H1 (cell line): ENCODE measurements at regions not wholly inside any gene's neighbourhood (a gene's known extent, or its start where the extent isn't known, plus 50 kb on each side); places are given as distances from the start of the nearest gene placed in this dataset.

Experiments
- CTCF ChIA-PET: fragments of 300-600 bp; sonication (Branson Sonifier 250); formaldehyde crosslinking; loops from one replicate; lab custom pipeline; 2021; ENCODE audit not compliant: partially characterized antibody; lab: Charles Lee
- POLR2A ChIA-PET: fragments of 300-600 bp; sonication (Branson Sonifier 250); formaldehyde crosslinking; loops from one replicate; lab custom pipeline; 2021; ENCODE audit warnings: inconsistent platforms; ENCODE audit not compliant: partially characterized antibody; lab: Charles Lee
- DNase-seq, 2 experiments: peaks; one replicate each; pipeline versions ENCODE4 v3.0.0 to v3.0.0-alpha.2; 2010 to 2022; ENCODE audit warnings: low spot score in 2 of 2, low read depth in 1 of 2, mixed read lengths in 1 of 2
- FAIRE-seq: peaks from 2 replicates; lab custom pipeline; 2011; peaks lifted over from hg19 to GRCh38; lab: Jason Lieb, UNC
- H2AFZ ChIP-seq: 2 replicates; pipeline ENCODE4 v1.8.1; 2012; ENCODE audit warnings: low read length, inconsistent platforms
- H2AK5ac ChIP-seq: 2 replicates; pipeline ENCODE4 v1.6.1; 2013; ENCODE audit warnings: low read depth, low read length
- H2BK120ac ChIP-seq: replicated peaks from 2 replicates; pipeline ENCODE3; 2013; ENCODE audit warnings: low read depth, low read length, inconsistent platforms
- H2BK12ac ChIP-seq: 2 replicates; pipeline ENCODE4 v1.6.1; 2013; ENCODE audit warnings: low read depth, low read length
- H2BK15ac ChIP-seq: 2 replicates; pipeline ENCODE4 v1.6.1; 2013; ENCODE audit warnings: low read length
- H2BK20ac ChIP-seq: 2 replicates; pipeline ENCODE4 v1.6.1; 2013; ENCODE audit warnings: low read length
- H2BK5ac ChIP-seq: 2 replicates; pipeline ENCODE4 v1.6.1; 2013; ENCODE audit warnings: low read depth, low read length
- H3K14ac ChIP-seq: 2 replicates; pipeline ENCODE4 v1.6.1; 2013; ENCODE audit warnings: inconsistent platforms; ENCODE audit not compliant: insufficient read length
- H3K18ac ChIP-seq: 2 replicates; pipeline ENCODE4 v1.6.1; 2013; ENCODE audit warnings: low read length; ENCODE audit errors: extremely low read depth
- H3K23ac ChIP-seq: 2 replicates; pipeline ENCODE4 v1.6.1; 2013; ENCODE audit warnings: inconsistent platforms; ENCODE audit not compliant: insufficient read length
- H3K23me2 ChIP-seq: 2 replicates; pipeline ENCODE4 v1.6.1; 2013; ENCODE audit warnings: low read depth, low read length
- H3K27ac ChIP-seq: 2 replicates; pipeline ENCODE4 v1.6.1; 2011; ENCODE audit warnings: low read depth, low read length, inconsistent platforms
- H3K27me3 ChIP-seq, 4 experiments: replicated peaks in 1 of 4; 1 replicate in 1 of 4; 2 replicates in 3 of 4; pipeline versions ENCODE4 v1.6.1 to v1.8.1; 2011 to 2013; ENCODE audit warnings: low read length in 3 of 4, mild to moderate bottlenecking in 3 of 4, inconsistent platforms in 2 of 4, mixed read lengths in 2 of 4, moderate library complexity in 1 of 4; ENCODE audit not compliant: control insufficient read depth in 3 of 4, insufficient read depth in 3 of 4; ENCODE audit errors: extremely low read depth in 1 of 4
- H3K36me3 ChIP-seq, 4 experiments: 2 replicates each; pipeline versions ENCODE4 v1.6.1 to v1.8.1; 2011 to 2013; ENCODE audit warnings: mild to moderate bottlenecking in 4 of 4, low read length in 3 of 4, moderate library complexity in 2 of 4, control low read depth in 1 of 4, inconsistent platforms in 1 of 4; ENCODE audit not compliant: insufficient read depth in 4 of 4, control insufficient read depth in 2 of 4
- H3K4ac ChIP-seq: replicated peaks from 2 replicates; pipeline ENCODE3; 2013; ENCODE audit warnings: low read length, low read depth, mixed read lengths, inconsistent platforms; ENCODE audit not compliant: insufficient read length
- H3K4me1 ChIP-seq, 4 experiments: replicated peaks in 1 of 4; 1 replicate in 1 of 4; 2 replicates in 3 of 4; pipeline versions ENCODE4 v1.6.1 to v1.8.1; 2011 to 2013; ENCODE audit warnings: low read length in 3 of 4, inconsistent platforms in 2 of 4, mixed read lengths in 1 of 4; ENCODE audit not compliant: insufficient read depth in 4 of 4, control insufficient read depth in 3 of 4
- H3K4me2 ChIP-seq, 2 experiments: 2 replicates each; pipeline versions ENCODE4 v1.6.1 to v1.8.1; 2011 to 2013; ENCODE audit warnings: low read depth in 2 of 2, low read length in 2 of 2, control low read depth in 1 of 2, inconsistent platforms in 1 of 2, mild to moderate bottlenecking in 1 of 2; ENCODE audit not compliant: insufficient read depth in 1 of 2
- H3K4me3 ChIP-seq, 4 experiments: fragments of 200-600, 300-600 bp in 1 of 4; sonication (generic), shearing (Covaris generic), sonication (Bioruptor Twin) in 1 of 4; 2 replicates each; pipeline versions ENCODE4 v1.5.1 to v1.8.1; 2011 to 2016; ENCODE audit warnings: low read length in 4 of 4, low read depth in 3 of 4, control low read depth in 2 of 4, inconsistent platforms in 2 of 4, mild to moderate bottlenecking in 2 of 4, mixed read lengths in 1 of 4, moderate library complexity in 1 of 4; ENCODE audit not compliant: insufficient read depth in 2 of 4; ENCODE audit errors: extremely low read depth in 1 of 4
- H3K56ac ChIP-seq: replicated peaks from 2 replicates; pipeline ENCODE3; 2013; ENCODE audit warnings: low read depth, mild to moderate bottlenecking, mixed read lengths, low read length, inconsistent platforms; ENCODE audit not compliant: insufficient read length
- H3K79me1 ChIP-seq: 2 replicates; pipeline ENCODE4 v1.6.1; 2013; ENCODE audit warnings: low read depth, low read length, control low read depth
- H3K79me2 ChIP-seq, 2 experiments: 2 replicates each; pipeline versions ENCODE4 v1.6.1 to v1.8.1; 2012 to 2013; ENCODE audit warnings: low read length in 2 of 2, mild to moderate bottlenecking in 2 of 2, inconsistent platforms in 1 of 2; ENCODE audit not compliant: insufficient read depth in 2 of 2, control insufficient read depth in 1 of 2
- H3K9ac ChIP-seq, 4 experiments: replicated peaks in 1 of 4; 1 replicate in 1 of 4; 2 replicates in 3 of 4; pipeline versions ENCODE4 v1.6.1 to v1.8.1; 2011 to 2013; ENCODE audit warnings: low read depth in 3 of 4, low read length in 3 of 4, control low read depth in 2 of 4, mild to moderate bottlenecking in 2 of 4, moderate library complexity in 2 of 4, inconsistent platforms in 1 of 4; ENCODE audit errors: extremely low read depth in 1 of 4
- H3K9me3 ChIP-seq, 2 experiments: 2 replicates each; pipeline versions ENCODE4 v1.6.1 to v1.8.1; 2012 to 2013; ENCODE audit warnings: mild to moderate bottlenecking in 2 of 2, moderate library complexity in 2 of 2, control low read depth in 1 of 2, inconsistent platforms in 1 of 2, low read depth in 1 of 2, low read length in 1 of 2, mixed read lengths in 1 of 2; ENCODE audit not compliant: insufficient read depth in 2 of 2
- H4K20me1 ChIP-seq, 2 experiments: replicated peaks in 1 of 2; 2 replicates each; pipeline versions ENCODE3 to v1.8.1; 2011 to 2013; ENCODE audit warnings: inconsistent platforms in 2 of 2, low read length in 2 of 2, mild to moderate bottlenecking in 1 of 2; ENCODE audit not compliant: insufficient read depth in 2 of 2, control insufficient read depth in 1 of 2
- H4K5ac ChIP-seq: 2 replicates; pipeline ENCODE4 v1.6.1; 2013; ENCODE audit warnings: low read length, low read depth, mixed read lengths, inconsistent platforms; ENCODE audit not compliant: insufficient read length
- H4K8ac ChIP-seq: 2 replicates; pipeline ENCODE4 v1.8.0; 2013; ENCODE audit warnings: mild to moderate bottlenecking, moderate library complexity, low read length, inconsistent platforms; ENCODE audit not compliant: insufficient read depth; ENCODE audit errors: extremely low read depth
- H4K91ac ChIP-seq: replicated peaks from 2 replicates; pipeline ENCODE3; 2013; ENCODE audit warnings: low read length, mixed read lengths, inconsistent platforms; ENCODE audit not compliant: insufficient read length
- CHD1 ChIP-seq: IDR thresholded peaks from 2 replicates; pipeline ENCODE4 v1.6.1; 2012; ENCODE audit warnings: low read depth, low read length, improper control_type of control experiment
- E2F6 ChIP-seq: IDR thresholded peaks from 2 replicates; pipeline ENCODE4 v1.6.1; 2012; ENCODE audit warnings: inconsistent platforms
- GABPA ChIP-seq: IDR thresholded peaks from 2 replicates; pipeline ENCODE4 v1.6.1; 2011; ENCODE audit warnings: mild to moderate bottlenecking, low read length, moderate library complexity, borderline replicate concordance; ENCODE audit not compliant: insufficient read depth
- NANOG ChIP-seq: IDR thresholded peaks from 2 replicates; pipeline ENCODE4 v1.6.1; 2011; ENCODE audit warnings: low read length, low read depth, mild to moderate bottlenecking, inconsistent platforms; ENCODE audit not compliant: insufficient read depth, poor library complexity, severe bottlenecking
- POLR2AphosphoS5 ChIP-seq: IDR thresholded peaks from 2 replicates; pipeline ENCODE4 v1.6.1; 2011; ENCODE audit warnings: low read depth, low read length
- SIX5 ChIP-seq: IDR thresholded peaks from 2 replicates; pipeline ENCODE4 v1.6.1; 2011; ENCODE audit warnings: mild to moderate bottlenecking, low read depth, low read length
- TCF12 ChIP-seq: IDR thresholded peaks from 2 replicates; pipeline ENCODE4 v1.6.1; 2011; ENCODE audit warnings: low read depth, mild to moderate bottlenecking, low read length

GRCh38 chr1:116308276-116308675 lies 64.8 kb upstream of the ATP1A1 start:
- Histone ChIP-seq H3K23ac (no peak overlapping the region), H3K9ac (no peak overlapping the region), H4K8ac (no peak overlapping the region), H2BK120ac (no peak overlapping the region), H2BK5ac (no peak overlapping the region), H3K4ac (no peak overlapping the region), H3K18ac (no peak overlapping the region), H3K56ac (no peak overlapping the region), H2AK5ac (no peak overlapping the region), H3K4me3 (no peak overlapping the region), H3K9me3 (no peaks in the 10 kb centered on the region), H3K79me1 (no peaks in the 10 kb centered on the region), H2BK12ac (no peak overlapping the region), H4K20me1 (no peaks in the 10 kb centered on the region), H2BK15ac (no peak overlapping the region), H3K27ac (no peak overlapping the region), H2BK20ac (no peak overlapping the region), H3K36me3 (no peaks in the 10 kb centered on the region), H3K14ac (no peak overlapping the region), H3K4me1 (peaks cover 3 to 10% (median 8%) of the 10 kb centered on the region in 4 experiments), H3K23me2 (no peaks in the 10 kb centered on the region), H3K4me2 (no peak overlapping the region), H3K27me3 (no peaks in the 10 kb centered on the region), H3K79me2 (no peaks in the 10 kb centered on the region), H4K5ac (no peak overlapping the region), H2AFZ (no peak overlapping the region), H4K91ac (no peak overlapping the region)
- no peak for FAIRE-seq
- ChIA-PET POLR2A (no interaction called here), CTCF (no interaction called here)
- DNase-seq, result no peak
- TF ChIP-seq TCF12, result no peak
- TF ChIP-seq GABPA, result no peak
- no peak for TF ChIP-seq E2F6
- TF ChIP-seq CHD1, result no peak
- TF ChIP-seq POLR2AphosphoS5, result no peak
- TF ChIP-seq SIX5, result no peak
- no peak for TF ChIP-seq NANOG
